Breast epithelium (tissue), 3 donors: ENCODE measurements at regions not wholly inside any gene's neighbourhood (a gene's known extent, or its start where the extent isn't known, plus 50 kb on each side); places are given as distances from the start of the nearest gene placed in this dataset.
"Not testable (repeated sequence)": the region's sequence is repeated elsewhere in the genome, so short reads cannot be mapped to it uniquely, and the experiment has no call there.

Experiments
- POLR2A ChIP-seq: fragments of 450-650 bp; IDR thresholded peaks from one replicate; pipeline ENCODE4 v1.6.1; 2016; ENCODE audit warnings: antibody characterized with exemption, mild to moderate bottlenecking, moderate library complexity
- POLR2AphosphoS5 ChIP-seq, 3 donors: sonication (generic); formaldehyde crosslinking; IDR thresholded peaks; one replicate each; pipeline ENCODE4 v1.6.1; 2017; ENCODE audit warnings: antibody characterized with exemption in 3 of 3
- TF ChIP-seq, protein P1 (sequence below), 3 donors: fragments of 450-650 bp; IDR thresholded peaks; one replicate each; pipeline ENCODE4 v1.5.1; 2016 to 2017; ENCODE audit warnings: antibody characterized with exemption in 3 of 3, mild to moderate bottlenecking in 3 of 3, moderate library complexity in 3 of 3

DNA sequence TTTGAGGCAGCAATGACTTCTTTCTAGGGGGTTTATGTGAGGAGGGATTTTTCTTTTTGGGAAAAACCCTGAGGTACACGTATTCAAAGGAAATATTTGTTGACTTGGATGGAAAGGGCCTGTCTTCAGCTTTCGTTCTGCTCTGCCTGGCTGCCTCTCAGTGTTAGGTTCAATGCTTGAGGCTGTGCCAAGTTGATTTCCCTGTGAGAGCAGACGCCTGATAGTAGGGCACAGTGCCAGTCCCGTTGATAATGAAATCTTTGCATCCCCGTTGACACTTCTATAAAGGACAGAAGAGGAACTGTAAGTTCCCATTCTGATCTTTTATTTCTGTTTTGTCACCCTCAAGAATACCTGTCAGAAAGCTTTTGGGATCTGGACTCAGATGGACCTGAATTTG is 191.1 kb downstream of the NPIPA7 start:
- TF ChIP-seq, protein P1, sequence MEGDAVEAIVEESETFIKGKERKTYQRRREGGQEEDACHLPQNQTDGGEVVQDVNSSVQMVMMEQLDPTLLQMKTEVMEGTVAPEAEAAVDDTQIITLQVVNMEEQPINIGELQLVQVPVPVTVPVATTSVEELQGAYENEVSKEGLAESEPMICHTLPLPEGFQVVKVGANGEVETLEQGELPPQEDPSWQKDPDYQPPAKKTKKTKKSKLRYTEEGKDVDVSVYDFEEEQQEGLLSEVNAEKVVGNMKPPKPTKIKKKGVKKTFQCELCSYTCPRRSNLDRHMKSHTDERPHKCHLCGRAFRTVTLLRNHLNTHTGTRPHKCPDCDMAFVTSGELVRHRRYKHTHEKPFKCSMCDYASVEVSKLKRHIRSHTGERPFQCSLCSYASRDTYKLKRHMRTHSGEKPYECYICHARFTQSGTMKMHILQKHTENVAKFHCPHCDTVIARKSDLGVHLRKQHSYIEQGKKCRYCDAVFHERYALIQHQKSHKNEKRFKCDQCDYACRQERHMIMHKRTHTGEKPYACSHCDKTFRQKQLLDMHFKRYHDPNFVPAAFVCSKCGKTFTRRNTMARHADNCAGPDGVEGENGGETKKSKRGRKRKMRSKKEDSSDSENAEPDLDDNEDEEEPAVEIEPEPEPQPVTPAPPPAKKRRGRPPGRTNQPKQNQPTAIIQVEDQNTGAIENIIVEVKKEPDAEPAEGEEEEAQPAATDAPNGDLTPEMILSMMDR (IDR thresholded peaks at IDR 0.05): not testable (repeated sequence)
- TF ChIP-seq POLR2A; POLR2AphosphoS5 (IDR thresholded peaks at IDR 0.05): not testable (repeated sequence)
